Lung microvascular endothelial cell (primary cell): ENCODE measurements at regions not wholly inside any gene's neighbourhood (a gene's known extent, or its start where the extent isn't known, plus 50 kb on each side); places are given as distances from the start of the nearest gene placed in this dataset.

Experiments
- DNase-seq, 2 donors: peaks; one replicate each; pipeline versions ENCODE4 v3.0.0 to v3.0.0-alpha.2; 2010; ENCODE audit warnings: low read depth in 2 of 2

DNA sequence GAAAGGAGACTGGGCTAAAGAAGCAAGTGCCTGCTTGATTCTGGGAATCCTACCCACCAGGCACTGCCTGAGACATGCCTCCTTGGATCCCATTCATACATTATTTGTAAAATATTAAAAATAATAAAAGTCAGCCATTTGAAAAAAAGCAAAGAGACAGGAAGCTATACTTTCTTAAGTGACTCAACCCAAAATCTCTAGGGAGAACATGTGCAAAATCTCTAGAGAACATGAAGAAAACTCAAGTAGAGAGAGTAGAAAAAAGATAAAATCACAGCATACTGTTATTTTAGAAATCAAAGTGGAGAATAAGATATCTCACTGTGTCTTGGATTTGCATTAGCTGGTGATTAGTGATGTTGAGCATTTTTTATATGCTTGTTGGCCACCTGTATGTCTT is 197.2 kb upstream of the GGTLC1 start:
- DNase-seq, result no peak

DNA sequence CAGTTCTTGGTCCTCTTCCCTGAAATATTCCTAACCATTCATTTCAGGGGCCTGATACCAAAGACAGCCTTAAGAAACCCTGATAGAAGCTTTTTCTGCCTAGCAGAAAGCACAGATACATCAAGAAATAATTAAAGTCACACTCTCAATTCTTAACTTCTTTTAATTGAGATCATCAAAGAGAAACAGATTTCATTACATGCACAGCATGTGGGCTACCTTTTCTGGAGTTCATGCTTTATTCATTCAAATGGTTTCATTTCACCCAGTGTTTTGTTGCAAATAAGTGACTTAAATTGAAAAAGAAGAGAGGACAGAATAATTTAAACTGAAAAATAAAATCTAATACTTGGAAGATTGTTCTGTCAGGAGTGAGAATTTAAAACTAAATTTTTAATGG is 192.6 kb upstream of the GGTLC1 start:
- DNase-seq, result no peak

DNA sequence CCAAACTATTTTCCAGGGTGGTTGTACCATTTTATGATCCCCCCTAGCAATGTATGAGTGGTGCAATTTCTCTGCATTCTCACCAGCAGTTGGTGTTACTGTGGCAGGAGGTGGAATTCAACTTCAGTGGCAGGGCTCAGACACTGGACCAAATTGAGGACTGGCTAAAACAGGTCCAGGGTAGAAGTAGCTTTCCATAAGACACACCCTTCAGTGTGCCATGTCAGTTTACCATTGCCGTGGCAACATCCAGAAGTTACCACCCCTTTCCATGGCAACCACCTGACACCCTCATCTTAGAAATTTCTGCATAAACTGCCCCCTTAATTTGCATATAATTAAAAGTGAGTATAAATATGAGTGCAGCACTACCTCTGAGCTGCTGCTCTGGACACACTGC is 180.7 kb upstream of the GGTLC1 start:
- no peak for DNase-seq

DNA sequence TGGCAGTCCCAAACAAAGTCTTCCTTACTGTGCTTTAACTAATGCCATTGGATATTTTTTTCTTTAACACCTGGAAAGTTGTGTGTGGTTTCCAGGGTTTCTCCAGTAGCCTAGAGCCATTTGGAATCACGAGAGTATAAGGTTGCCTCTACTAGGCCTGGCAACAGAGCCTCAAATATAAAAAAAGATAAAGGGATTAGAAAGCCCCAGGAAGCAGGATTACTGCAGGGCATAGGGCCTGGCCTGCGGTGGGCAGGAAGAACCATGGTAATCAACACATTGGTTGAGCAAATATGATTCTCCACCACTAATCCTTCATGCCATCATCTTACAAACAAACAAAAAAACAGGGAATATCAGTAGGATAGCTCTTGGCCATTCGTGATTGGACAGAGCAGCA is 177.8 kb upstream of the GGTLC1 start:
- no peak for DNase-seq

DNA sequence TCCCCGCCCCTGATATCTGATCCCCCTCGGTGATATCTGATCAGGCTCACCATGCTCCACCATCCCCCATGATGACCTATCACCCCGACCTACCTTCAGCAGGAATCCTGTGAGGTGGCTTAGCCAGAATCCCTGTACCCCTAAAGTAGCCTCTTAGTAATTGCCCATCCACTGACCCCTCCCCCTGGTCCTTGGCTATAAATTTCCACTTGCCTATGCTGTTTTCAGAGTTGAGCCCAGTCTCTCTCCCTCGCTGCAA is 177.5 kb upstream of the GGTLC1 start:
- DNase-seq, result no peak

DNA sequence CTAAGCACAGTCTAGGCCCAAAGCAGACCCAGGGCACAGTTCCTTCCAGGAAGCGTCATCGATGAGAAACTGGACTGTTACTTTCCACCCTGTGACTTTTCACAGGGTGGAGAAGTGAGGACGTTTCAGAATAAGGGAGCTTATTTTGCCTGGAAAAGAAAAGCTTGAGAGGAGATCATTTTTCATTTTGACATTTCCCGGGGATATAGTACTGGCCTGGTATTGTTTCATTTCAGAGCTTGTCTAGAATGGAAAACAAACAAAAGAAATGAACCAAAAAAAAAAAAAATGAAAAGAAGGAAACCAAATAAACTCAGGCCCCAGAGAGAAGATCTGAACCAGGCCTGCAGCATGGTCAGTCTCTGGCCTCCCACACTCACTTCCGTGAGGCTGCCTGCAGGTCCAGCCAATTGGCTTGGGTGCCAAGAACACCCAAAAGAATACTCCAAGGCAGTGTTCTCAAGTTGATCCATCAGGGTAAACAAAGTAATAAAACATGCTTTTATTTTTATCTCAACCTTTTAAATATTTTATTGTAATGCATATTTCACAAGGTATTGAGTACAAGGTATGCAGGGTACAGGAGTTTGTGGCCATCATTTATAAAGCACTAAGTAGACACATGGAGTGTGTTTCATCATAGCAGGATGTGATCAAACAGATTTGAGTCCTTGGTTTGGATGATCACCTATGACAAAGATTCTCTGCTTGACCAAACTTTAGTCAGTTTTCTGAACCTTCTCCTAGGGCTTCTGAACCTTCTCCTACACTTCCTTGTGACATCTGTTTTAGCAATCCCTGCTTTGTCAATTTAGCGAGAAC is 176.9 kb upstream of the GGTLC1 start:
- peak in 1 of 2 donors; percentile 60 for DNase-seq

DNA sequence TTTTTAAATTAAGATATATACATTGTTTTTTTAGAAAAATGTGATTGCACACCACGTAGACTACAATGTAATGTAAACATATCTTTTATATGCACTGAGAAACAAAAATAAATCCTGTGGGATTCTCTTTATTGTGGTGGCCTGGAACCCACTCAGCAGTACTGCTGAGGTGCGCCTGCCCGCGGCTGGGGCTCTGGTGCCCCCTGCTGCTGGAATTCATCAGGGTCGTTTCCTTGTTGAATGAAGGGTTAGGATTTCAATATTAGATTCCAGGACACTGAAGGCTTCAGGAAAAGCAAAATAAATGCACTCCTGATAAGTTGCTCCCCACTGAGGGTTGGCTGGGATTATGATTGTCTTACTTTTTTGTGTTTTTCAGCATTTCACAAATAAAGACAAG is 175.8 kb upstream of the GGTLC1 start:
- DNase-seq, result peak; percentile 45 to 57

DNA sequence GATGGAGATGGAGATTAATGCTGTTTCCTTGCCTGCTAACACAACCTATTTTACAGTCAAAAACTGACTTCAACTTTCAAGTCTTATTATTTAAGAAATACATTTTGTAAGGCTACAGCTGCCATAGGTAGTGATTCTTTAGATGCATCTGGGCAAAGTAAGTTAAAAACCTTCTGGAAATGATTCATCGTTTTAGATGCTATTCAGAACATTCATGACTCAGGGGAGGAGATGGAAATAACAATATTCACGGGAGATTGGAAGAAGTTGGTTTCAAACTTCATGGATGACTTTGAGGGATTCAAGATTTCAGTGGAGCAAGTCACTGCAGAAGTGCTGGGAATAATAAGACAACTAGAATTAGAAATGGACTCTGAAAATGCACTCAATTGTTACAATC is 174.9 kb upstream of the GGTLC1 start:
- DNase-seq, result peak in 1 of 2 donors; percentile 53

DNA sequence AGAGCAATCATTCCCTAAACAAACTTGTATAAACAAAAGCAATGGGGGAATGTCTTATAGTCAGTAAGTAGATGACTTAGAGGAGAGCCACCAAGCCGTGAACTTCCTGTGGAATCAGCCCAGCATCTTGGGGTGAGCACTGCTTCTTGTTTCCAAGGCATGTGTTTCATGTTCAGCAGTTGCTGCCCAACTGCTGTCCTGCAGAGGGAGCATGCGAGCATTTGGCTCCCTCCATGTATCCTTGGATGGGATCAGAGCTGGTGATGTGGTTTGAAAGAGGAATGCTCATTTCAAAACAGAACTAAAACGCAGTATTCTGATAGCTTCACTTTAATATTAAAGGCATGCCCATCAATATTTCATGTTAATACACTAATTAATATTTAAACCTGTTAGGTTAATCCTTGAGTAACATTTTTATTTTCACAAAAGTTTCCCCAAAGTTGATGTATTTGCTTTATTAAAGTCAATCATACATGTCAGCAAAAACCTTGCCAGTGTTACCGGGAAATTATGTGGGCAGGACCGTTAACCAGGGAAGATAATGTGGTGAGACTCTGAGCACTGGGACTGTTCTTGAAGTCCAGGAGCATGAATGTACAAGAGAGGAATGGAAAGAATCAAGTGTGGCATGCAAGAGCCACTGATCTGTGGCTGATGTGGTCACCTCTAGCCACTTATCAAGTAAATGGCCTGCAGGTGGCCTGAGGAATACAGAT is 172.1 kb upstream of the GGTLC1 start:
- peak; percentile 61 to 65 for DNase-seq

DNA sequence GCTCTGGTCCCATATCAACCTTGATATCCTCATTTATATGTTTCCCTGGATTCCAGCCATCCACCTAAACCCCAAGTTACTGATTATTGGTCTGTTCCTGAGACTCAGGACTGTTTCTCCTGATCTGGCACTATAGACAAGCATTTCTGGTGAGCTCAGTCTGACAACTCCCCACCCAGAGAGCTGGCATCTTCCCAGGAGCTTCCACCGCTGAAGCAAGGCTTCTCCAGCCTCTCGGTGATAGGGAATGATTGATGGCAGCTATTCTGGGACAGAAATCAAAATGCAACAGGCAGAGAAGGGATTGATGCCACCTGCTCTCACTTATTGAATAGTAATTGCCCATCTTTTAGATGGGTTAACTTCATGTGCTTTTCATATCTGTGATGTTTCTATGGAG is 169.7 kb upstream of the GGTLC1 start:
- no peak for DNase-seq

DNA sequence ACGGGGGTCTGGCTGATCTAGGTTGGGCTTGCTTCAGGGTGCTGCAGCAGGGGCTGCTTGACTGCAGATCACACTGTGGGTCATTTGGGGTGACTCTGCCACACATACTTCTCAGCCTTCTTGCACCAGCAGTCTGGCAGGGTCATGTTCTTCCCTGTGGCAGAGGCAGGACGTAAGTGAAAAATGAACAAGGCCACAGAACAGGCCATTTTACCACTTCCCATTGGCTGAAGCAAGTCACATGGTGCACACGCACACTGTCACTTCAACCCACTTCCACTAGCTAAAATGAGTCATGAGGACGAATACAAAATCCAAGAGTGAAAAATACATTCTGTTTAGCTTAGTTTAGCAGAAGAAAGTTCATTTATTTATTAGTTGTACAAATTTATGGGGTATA is 168.6 kb upstream of the GGTLC1 start:
- no peak for DNase-seq

DNA sequence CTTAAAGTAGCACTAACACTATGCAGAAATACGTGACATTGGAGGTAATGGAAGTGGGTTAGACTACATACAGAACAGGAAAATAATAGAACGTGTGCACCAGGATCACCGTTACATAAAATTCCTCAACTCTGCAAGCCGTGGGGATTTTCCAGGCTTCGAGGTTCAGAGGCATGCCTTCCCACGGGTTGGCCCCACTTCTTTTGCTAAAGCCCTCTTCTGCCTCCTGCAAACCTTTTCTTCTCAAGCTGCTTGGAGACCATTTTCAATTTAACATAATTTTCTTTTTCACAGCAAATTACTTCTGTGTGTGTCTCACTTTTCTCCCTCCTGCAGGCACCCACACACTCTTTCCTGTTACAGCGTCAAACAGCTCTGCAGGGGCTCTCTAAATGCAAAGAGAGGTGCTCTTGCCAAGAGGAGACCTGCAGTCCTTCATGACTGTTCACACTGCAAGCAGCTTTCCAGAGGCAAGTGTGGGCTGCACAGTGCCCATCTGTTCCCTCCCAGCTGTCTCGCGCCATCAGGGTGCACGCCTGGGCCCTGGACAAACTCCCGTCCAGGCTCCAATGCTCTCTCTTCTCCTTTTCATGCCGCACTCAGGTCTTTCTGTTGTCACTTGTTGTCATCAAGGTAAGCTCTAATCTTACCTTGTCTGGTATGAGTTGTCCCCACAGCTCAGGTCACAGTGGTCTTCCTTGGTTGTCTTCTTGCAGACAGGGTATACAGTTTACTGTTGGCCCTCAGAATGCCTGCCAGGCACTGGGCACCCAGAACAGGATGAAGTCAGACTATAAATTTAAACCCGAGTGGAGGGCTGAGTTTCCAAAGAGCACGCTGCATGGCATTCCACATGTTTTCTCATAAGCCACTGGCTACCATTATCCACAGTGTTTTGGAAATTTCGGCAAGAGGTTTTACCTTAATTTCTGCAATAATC is 164.8 kb upstream of the GGTLC1 start:
- no peak for DNase-seq

DNA sequence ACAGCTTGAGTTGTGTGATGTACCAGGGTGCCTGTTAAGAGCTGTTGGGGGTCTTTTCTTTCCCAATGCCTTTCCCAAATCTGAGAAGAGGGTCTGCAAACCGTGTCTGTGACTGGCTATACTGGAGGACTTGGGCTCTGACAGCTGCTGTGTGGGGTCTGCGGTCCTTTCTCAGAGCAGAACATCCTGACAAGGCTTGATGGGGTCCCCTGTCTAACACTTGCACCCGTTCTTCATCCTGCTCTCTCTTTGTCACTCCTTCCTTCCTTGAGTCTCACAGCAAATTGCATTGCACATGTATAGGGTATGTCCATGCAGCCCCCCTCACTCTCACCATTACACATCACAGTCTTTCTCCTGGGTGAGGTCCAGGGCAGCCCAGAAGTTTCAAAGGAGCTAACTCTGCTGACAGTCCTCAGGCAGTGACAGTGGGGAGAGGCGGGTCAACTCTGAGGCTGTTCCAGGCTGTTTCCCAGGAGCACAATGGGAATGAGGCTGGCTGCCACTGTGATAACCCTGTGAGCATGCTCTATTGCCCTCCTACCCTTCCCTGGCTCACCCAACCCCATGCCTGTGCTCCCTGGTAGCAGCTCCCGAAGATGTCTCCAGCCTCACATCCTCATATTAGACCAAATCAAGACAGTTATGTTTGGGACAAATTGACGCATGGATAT is 163.2 kb upstream of the GGTLC1 start:
- DNase-seq, result no peak

DNA sequence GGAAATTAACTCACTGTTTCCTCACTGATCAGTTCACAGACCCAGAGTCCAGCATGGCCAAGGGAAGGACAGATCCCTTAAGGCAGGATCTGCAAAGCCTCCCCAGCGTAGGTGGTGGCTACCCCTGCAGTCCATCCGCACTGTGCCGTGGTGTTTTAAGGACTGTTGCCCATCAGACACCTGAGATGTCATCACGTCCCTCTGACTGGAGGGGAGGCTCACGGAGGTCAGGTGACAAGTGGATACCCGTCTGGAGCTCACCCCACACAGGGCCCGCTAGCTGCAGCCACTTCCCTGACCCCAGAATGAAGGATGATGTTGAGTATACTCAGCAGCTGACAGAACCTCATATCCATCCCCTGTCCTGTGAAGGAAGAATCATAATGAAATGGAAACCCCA is 161.8 kb upstream of the GGTLC1 start:
- DNase-seq, result no peak

DNA sequence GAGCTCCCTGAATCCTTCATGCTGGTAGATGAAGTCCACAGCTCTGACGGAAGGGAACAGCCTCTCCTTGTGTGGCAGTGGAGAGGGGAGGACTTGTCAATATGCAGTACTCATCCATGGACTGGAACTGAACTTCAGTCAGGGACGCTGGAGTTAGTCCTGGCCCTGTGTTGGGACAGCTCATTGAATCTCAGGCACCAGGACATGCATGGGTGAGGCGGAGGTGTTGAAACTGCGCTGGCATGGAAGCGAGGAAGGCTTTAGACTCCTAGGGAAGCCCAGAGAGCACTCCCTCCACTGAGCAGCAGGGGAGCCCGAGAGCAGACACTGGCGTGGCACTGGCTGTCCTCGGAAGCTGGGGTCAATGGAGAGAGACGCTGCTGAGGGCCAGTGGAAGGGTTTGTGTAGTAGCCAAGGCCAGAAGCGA is 161.3 kb upstream of the GGTLC1 start:
- peak in 1 of 2 donors; percentile 24 for DNase-seq

DNA sequence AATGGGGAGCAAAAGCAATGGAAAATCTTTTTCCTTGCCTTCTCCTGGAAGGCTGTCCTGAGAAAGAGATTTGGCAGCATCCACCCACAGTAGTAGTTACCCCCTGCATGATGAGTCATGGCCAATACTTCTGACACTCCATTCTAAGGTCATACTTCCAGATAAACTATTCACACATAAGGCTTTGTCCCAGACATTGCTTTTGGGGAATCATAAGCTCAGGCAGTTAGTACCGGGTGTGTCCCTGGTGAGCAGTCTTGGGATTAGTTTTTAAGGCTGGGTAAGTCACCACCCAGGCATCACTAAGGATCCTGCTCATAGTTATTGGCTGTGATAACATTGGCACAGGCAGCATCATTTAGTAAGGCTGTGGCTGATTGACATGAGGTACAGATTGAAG is 160.6 kb upstream of the GGTLC1 start:
- no peak for DNase-seq

DNA sequence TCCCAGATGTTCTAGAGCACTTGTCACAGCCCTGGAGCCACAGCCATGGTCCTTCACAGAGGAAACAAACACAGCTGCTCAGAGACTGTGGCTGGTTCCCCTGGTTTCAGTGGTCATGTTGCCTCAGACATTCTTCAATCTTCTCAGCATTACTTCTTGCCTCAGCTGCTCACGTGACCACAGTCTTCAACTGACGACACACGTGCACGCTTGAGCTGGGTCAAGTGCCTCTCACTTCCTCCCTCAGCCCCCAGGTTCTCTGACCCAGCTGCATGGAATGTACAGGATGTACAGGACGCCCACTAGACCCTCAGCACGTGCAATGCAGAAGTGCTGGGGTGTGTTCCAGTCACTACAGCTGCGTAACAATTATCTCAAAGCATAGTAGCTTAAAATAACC is 159.8 kb upstream of the GGTLC1 start:
- DNase-seq, result no peak

DNA sequence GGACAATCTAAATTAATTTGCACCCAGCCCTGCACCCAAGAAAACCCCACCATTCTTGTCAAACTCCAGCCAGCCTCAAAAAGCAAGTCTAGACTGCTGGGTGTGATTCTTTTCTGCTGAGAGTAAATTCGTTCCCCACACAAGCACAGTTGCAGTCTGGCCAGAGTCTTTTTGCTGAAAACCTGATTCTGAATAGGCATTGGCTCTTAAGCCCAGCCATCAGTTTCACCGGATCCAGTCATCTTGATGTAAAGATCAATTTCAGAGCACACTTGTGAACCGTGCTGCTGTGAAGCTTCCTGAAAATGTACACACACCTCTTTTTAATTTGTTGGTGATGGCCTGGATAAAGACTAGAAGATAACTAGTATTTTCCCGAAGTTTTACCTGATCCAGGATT is 159.4 kb upstream of the GGTLC1 start:
- DNase-seq, result no peak

DNA sequence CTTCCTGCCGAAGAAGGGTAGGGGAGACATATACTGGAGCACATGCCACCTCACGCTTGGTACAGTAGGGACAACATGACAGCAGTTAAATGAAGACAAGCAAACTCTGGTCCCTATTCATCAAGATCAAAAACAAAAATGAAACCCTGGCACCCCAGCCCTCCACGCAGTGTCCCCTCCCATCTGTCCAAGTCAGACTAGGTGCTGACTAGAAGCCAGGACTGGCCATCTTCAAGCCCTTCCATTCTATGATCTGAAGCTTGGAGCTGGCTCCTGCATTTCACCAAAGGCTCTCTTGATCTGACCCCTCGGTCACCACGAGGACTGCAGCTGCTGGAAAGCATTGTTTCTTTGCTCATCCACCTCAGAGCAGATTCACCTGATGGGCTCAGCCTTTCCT is 158.9 kb upstream of the GGTLC1 start:
- no peak for DNase-seq

DNA sequence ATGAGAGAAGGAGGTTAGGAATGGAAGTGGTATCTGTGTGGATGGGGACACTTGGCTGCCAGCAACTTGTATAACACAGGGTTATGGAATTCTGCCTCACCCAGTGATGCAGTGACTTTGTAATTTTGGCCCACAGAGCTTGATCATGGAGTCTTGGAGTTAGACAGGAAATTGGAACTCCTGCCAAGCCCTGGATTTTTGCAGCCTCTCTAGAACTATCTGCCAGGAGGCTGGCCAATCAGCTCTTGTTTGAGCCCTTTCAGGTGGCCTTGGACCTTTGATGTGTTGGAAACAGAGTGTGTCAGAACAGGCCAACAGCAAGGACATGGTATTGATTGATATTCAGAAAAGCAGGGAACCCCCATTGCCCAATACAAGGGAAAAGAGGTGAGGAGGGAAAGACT is 157.7 kb upstream of the GGTLC1 start:
- peak in 1 of 2 donors; percentile 5 for DNase-seq

DNA sequence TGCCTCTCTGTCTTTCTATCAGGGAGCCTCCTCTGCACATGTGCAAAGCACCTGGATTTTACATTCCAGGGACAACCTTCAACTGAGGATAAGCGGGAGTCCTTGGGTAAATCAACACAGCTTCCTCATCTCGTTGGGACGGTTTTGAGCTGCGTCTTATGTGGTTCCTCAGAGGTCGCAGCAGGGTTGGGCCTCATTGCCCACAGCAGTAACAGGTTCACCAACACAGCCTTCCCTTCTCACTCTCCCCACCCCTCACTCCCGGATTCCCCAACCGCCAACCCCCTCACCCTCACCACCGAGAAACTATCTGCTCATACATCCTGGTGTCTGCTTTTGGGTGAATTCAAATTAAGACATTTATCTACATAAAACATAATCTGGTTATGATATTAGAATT is 155.8 kb upstream of the GGTLC1 start:
- no peak for DNase-seq

DNA sequence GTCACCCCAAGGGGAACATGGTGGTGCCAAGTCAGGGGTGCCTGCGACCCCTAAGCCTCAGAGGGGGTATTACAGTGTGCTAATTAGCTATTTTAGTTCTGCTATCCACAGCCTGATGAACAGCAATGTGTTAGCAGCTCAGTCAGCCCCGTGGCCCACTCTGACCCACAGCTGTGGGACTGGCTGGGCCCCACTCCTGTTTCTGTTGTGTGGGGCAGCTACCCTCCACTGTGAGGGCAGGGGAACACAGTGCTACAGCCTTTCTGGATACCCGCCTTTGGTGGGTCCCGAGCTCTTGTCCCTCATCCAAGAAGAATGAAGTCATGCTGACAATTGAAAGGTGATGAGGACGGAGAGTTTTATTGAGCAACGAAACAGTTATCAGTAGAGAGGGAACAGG is 152.5 kb upstream of the GGTLC1 start:
- DNase-seq, result no peak
